Heart left ventricle (tissue), 16 donors: ENCODE measurements at regions not wholly inside any gene's neighbourhood (a gene's known extent, or its start where the extent isn't known, plus 50 kb on each side); places are given as distances from the start of the nearest gene placed in this dataset.

ENCODE experiments used
- ATAC-seq, 4 donors: fragments of 200-7000 bp; cut with Tn5 transposase; one replicate each; pipeline ENCODE4 v1.9.1; 2020 to 2022; ENCODE audit warnings: moderate library complexity in 4 of 4, mild to moderate bottlenecking in 3 of 4, moderate number of reproducible peaks in 1 of 4
- DNase-seq, 5 donors: peaks; one replicate each; pipeline ENCODE4 v3.0.0-alpha.2; 2020
- H3K27ac ChIP-seq, 12 donors: fragments of 200-600 bp; sonication (generic) in 4 of 12; one replicate each; pipeline versions ENCODE4 v1.5.0 to v1.8.0; 2016 to 2022; ENCODE audit warnings: mild to moderate bottlenecking in 2 of 12
- H3K27me3 ChIP-seq, 9 donors: fragments of 200-600 bp; sonication (generic) in 2 of 9; one replicate each; pipeline versions ENCODE4 v1.5.1 to v1.8.0; 2016 to 2022; ENCODE audit warnings: mild to moderate bottlenecking in 3 of 9
- H3K36me3 ChIP-seq, 9 donors: fragments of 200-600 bp; sonication (generic) in 2 of 9; one replicate each; pipeline versions ENCODE4 v1.5.0 to v1.8.0; 2018 to 2022; ENCODE audit warnings: mild to moderate bottlenecking in 2 of 9
- H3K4me1 ChIP-seq, 12 donors: fragments of 200-600 bp; sonication (generic) in 4 of 12; one replicate each; pipeline versions ENCODE4 v1.5.0 to v1.8.0; 2016 to 2022; ENCODE audit warnings: mild to moderate bottlenecking in 3 of 12
- H3K4me3 ChIP-seq, 12 donors: fragments of 200-600 bp; sonication (generic) in 4 of 12; one replicate each; pipeline versions ENCODE4 v1.5.0 to v1.8.0; 2017 to 2022; ENCODE audit warnings: mild to moderate bottlenecking in 9 of 12, moderate library complexity in 4 of 12
- H3K9me3 ChIP-seq, 12 donors: fragments of 200-600 bp; sonication (generic) in 4 of 12; one replicate each; pipeline versions ENCODE4 v1.5.0 to v1.8.0; 2016 to 2022; ENCODE audit warnings: mild to moderate bottlenecking in 1 of 12
- CTCF ChIP-seq, 12 donors: fragments of 200-600 bp; sonication (generic) in 4 of 12; IDR thresholded peaks; one replicate each; pipeline versions ENCODE4 v1.5.0 to v1.8.0; 2018 to 2022; ENCODE audit warnings: antibody characterized with exemption in 12 of 12, mild to moderate bottlenecking in 5 of 12
- POLR2A ChIP-seq, 2 donors: fragments of 450-650 bp; IDR thresholded peaks; one replicate each; pipeline ENCODE4 v1.6.1; 2017; ENCODE audit warnings: antibody characterized with exemption in 2 of 2, mild to moderate bottlenecking in 2 of 2, moderate library complexity in 2 of 2
- WGBS, 4 donors: extraction: QIAGEN DNeasy Blood & Tissue Kit in 2 of 4; methylation state at CpG; one replicate each; pipeline versions ENCODE4 v1.1.5 to v1.1.7; 2013 to 2018; 5-methylcytosine and 5-hydroxymethylcytosine counted together
- intact Hi-C, 10 donors: fragments of 100-400 bp; cut with DNase I; formaldehyde crosslinking; loops; one replicate each; pipeline versions ENCODE4 v1.11.1 to v1.14.2; 2022
- donor health status: ischemic (EF 13 %, LVEDD 7.1; RV severe dilation, severe dysfunction).
- donor health status: healthy with polysubstance abuse.
- donor health status: DM: no; HTN: yes; CAD: no.
- donor health status: DM: no; HTN: no; CAD: no.
- donor health status: ischemic (EF 25% LVEDD 6.9; RV normal size, moderate dysfunction).
- donor health status: ischemic (EF 25% LVEDD 5.7; RV mildly dilated, moderate dysfunction).
- donor health status: healthy.
- donor health status: DM: yes; HTN: yes; CAD: no.
- donor health status: ischemic (EF 35%, LVEDD 5.7; RV mildly dilated, moderate dysfunction).
- donor health status: nonischemic (EF 11% LVEDD 7.7; RV severe dilation, severe dysfunction).
- donor health status: DM: yes; HTN: yes; CAD: no.
- donor health status: PGD.
- donor health status: ischemic (EF 29% LVEDD 5.4; RV normal size, mild dysfunction).
- donor health status: nonischemic (EF 23%, LVEDD 6.1; RV moderate dilation, normal function).

DNA sequence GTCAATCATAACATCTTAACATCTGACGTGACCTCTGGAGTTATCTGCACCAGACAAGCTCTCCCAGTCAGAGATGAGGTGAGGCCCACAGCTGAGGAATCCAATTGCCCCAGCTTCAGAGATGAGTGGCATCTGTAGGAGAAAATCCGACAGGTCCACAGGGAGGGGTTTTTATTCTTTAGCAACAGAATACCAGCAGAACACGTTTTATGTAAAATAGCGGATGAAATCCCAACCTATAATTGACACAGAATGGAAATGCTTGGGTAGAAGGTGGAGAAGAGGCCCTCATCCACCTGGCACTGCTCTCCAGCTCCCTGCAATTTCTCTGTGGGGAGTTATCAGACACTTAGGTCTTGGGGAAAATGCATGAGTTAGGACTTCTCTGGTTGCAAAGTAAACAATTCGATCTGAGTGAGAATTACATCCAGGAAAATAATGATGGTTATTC lies 144.2 kb upstream of the NRP1 start:
- ATAC-seq: no peak
- intact Hi-C loops: no loop called here

DNA sequence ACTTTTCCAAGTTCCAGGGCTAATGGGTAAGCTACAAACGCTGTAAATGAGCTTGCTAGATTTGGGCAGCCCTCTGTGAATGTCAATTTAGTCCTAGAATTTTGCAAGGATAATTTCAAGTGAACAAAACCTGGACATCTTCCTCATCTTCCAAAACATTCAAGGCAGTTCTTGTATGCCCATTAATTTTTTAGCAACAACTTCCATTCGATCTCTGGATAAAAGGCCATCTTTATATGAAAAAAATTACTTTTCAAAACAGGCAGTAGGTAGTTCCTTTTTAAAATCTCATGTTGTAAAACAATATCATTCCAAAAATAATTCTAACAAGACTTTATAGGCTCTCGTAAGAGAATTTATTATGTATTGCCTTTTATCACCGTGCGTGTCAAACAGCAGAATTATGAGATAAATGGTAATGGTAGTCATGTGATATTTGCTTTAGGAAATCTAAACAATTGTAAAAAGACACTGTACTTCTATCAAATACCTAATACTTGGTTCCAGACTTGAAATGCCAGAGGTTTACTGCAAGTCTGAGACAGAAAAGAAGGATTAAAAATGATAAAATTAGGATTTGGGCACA lies 143.7 kb upstream of the NRP1 start:
- no peak for DNase-seq
- TF ChIP-seq CTCF (IDR thresholded peaks at IDR 0.05) (no peak), POLR2A (IDR thresholded peaks at IDR 0.05) (no peak)
- Histone ChIP-seq H3K9me3 (peaks cover 0 to 2% (median 0%) of the 10 kb centered on the region in 12 donors), H3K27ac (no peak overlapping the region), H3K27me3 (no peaks in the 10 kb centered on the region), H3K36me3 (no peaks in the 10 kb centered on the region), H3K4me3 (no peak overlapping the region), H3K4me1 (peaks cover 0 to 6% (median 0%) of the 10 kb centered on the region in 12 donors)
- no peak for ATAC-seq
- intact Hi-C loops: no loop called here
- 91 to 97% (median 93%) methylated on average over 5 of the region's 5 CpGs for WGBS, 4 donors

More for the DNA sequence above, 144.2 kb upstream of the NRP1 start:
- Histone ChIP-seq H3K4me1 (peaks cover 0 to 8% (median 0%) of the 10 kb centered on the region in 12 donors), H3K4me3 (no peak overlapping the region), H3K36me3 (no peaks in the 10 kb centered on the region), H3K27ac (no peak overlapping the region), H3K9me3 (peaks cover 0 to 2% (median 0%) of the 10 kb centered on the region in 12 donors), H3K27me3 (no peaks in the 10 kb centered on the region)
- 93 to 99% (median 95%) methylated on average over 5 of the region's 5 CpGs for WGBS, 4 donors
- no peak for DNase-seq
- TF ChIP-seq POLR2A (IDR thresholded peaks at IDR 0.05) (no peak), CTCF (IDR thresholded peaks at IDR 0.05) (no peak)

DNA sequence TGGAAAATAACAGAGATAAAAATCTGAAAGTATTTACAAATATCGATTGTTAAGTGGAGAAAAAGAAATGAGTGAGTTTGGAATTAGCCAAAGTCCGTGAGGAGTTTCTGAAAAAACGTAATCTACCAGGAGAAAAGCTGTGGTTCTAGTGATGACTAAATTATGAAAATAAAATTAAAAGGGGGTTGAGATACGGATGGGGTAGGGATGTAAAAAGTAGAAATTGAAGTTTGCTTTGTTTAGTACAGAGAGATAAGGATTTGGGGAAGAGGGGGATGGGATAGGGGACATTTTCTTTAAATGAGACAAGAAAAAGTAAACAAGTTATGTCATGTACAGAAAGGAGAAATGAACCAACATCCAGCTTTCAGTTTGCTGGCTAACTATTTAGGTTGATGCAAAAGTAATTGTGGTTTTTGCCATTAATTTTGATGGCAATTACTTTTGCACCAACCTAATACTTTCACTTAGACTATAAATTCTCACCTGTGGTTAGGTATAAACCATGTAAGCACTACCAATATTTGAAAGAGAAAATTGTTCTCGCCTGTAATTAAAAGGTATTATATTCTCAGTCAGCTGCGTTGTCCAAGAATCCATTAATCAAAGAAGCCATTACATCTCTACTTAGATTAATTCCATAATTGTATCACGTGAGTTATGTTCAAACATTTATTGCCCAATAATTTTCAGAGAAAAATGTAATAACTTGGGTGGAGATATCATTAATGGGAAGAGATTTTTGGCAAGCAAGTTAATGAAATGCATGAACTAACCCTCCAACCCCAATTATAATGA lies 143.0 kb upstream of the NRP1 start:
- no peak for ATAC-seq
- H3K27ac ChIP-seq: no peak overlapping the region
- 88 to 94% (median 92%) methylated on average over 7 of the region's 7 CpGs for WGBS, 4 donors

More for the DNA sequence above, 143.0 kb upstream of the NRP1 start:
- Histone ChIP-seq H3K9me3 (peaks cover 0 to 2% (median 0%) of the 10 kb centered on the region in 12 donors), H3K4me3 (no peak overlapping the region), H3K4me1 (peaks cover 0 to 6% (median 0%) of the 10 kb centered on the region in 12 donors), H3K36me3 (no peaks in the 10 kb centered on the region), H3K27me3 (no peaks in the 10 kb centered on the region)
- TF ChIP-seq POLR2A (IDR thresholded peaks at IDR 0.05) (no peak), CTCF (IDR thresholded peaks at IDR 0.05) (no peak)
- no peak for DNase-seq
- intact Hi-C loops: no loop called here
